ENCODE measurements at regions not wholly inside any gene's neighbourhood (a gene's known extent, or its start where the extent isn't known, plus 50 kb on each side); places are given as distances from the start of the nearest gene placed in this dataset.

DNA sequence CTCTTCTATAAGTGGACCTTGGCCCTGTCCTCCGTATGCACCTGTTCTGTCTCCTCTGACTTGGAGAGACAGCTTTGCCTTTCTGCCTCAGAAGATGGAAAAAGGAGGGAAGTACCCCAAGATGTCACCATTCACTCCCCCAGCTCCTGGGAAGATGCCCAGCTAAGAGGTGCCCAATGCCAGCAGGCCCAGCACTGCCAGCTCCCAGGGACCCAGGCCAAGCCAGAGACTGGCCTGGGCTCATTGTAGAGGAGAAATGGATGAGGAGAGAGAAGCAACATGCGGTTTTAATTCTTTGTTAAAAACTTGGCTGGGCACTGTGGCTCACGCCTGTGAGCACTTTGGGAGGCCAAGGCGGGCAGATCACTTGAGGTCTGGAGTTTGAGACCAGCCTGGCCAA is 111.5 kb upstream of the ZNF507 start:
- no peaks in the 10 kb centered on the region for H3K9me3 ChIP-seq (ENCODE audit: low read length)
- no peak overlapping the region for H3K9ac ChIP-seq (ENCODE audit: low read length)
- no peak for DNase-seq
- no peak overlapping the region for H3K4me2 ChIP-seq (ENCODE audit: low read depth, low read length, poor library complexity, severe bottlenecking)
- H4K20me1 ChIP-seq (ENCODE audit: insufficient read depth, low read depth, low read length) = no peaks in the 10 kb centered on the region
- H3K27me3 ChIP-seq (ENCODE audit: low read length) = no peaks in the 10 kb centered on the region
- H2AFZ ChIP-seq (ENCODE audit: low read length) = no peak overlapping the region
- H3K36me3 ChIP-seq (ENCODE audit: insufficient read depth, low read length) = no peaks in the 10 kb centered on the region
- H3K4me3 ChIP-seq (ENCODE audit: low read length) = no peak overlapping the region
- no peaks in the 10 kb centered on the region for H3K4me1 ChIP-seq (ENCODE audit: low read length)
- no peaks in the 10 kb centered on the region for H3K9me2 ChIP-seq (replicated peaks; ENCODE audit: insufficient read depth, low read length)
- H3K79me2 ChIP-seq (ENCODE audit: low read length) = no peaks in the 10 kb centered on the region
- H3K27ac ChIP-seq (ENCODE audit: low read length) = no peak overlapping the region

DNA sequence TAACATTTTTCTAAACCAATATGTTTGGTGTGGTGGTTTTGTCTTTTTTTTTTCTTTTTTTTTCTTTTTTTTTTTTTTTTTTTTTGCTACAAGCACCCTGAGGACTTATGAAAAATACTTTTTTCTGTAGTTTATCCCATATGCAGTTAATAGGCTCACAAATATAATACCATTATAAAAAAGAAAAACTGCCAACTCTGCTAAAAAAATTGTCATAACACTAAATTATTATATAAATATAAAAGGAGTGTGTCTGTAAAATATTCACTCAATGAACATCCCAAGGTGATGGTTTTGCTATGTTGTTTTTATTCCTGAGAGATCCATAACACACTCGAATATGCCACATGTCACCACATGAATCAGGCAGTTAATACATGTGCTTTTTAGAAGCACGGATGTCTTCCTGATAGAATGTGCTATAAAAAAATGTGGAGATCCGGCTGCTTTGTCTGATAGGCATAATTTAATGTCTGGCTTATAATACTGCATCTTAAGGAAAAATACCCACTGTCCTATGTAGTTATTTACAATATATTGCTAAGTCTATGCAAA is 110.7 kb upstream of the ZNF507 start:
- no peaks in the 10 kb centered on the region for H3K36me3 ChIP-seq (ENCODE audit: insufficient read depth, low read length)

DNA sequence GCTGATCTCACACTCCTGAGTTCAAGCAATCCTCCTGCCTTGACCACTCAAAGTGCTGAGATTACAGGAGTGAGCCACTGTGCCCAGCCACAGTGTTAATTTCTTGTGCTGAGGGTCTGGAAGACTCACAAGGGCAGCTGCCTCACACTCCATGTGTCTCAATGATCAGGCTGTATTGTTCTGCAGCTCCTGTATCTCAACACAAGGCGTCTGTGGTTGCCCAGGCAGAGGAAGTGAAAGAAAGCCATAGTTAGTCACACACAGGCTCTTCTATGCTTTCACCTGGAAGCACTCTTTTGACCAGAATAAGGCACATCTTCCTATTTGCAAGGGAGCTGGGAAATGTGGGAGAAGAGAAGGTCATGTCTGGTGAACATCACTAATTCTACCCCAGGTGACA is 107.3 kb upstream of the ZNF507 start:
- Histone ChIP-seq H3K9me3 (ENCODE audit: low read length) (no peaks in the 10 kb centered on the region), H3K4me2 (ENCODE audit: low read depth, low read length, poor library complexity, severe bottlenecking) (no peak overlapping the region), H3K27me3 (ENCODE audit: low read length) (no peaks in the 10 kb centered on the region), H3K4me1 (ENCODE audit: low read length) (no peaks in the 10 kb centered on the region), H3K27ac (ENCODE audit: low read length) (no peak overlapping the region), H3K9me2 (replicated peaks; ENCODE audit: insufficient read depth, low read length) (no peaks in the 10 kb centered on the region), H3K9ac (ENCODE audit: low read length) (no peak overlapping the region), H3K79me2 (ENCODE audit: low read length) (no peaks in the 10 kb centered on the region), H2AFZ (ENCODE audit: low read length) (no peak overlapping the region), H4K20me1 (ENCODE audit: insufficient read depth, low read depth, low read length) (no peaks in the 10 kb centered on the region), H3K4me3 (ENCODE audit: low read length) (no peak overlapping the region), H3K36me3 (ENCODE audit: insufficient read depth, low read length) (no peaks in the 10 kb centered on the region)
- peak; percentile 73 for DNase-seq

More for the DNA sequence above, 110.7 kb upstream of the ZNF507 start:
- Histone ChIP-seq H3K9me2 (replicated peaks; ENCODE audit: insufficient read depth, low read length) (no peaks in the 10 kb centered on the region), H3K4me3 (ENCODE audit: low read length) (no peak overlapping the region), H3K27me3 (ENCODE audit: low read length) (no peaks in the 10 kb centered on the region), H2AFZ (ENCODE audit: low read length) (no peak overlapping the region), H3K4me2 (ENCODE audit: low read depth, low read length, poor library complexity, severe bottlenecking) (no peak overlapping the region), H4K20me1 (ENCODE audit: insufficient read depth, low read depth, low read length) (no peaks in the 10 kb centered on the region), H3K9ac (ENCODE audit: low read length) (no peak overlapping the region), H3K4me1 (ENCODE audit: low read length) (no peaks in the 10 kb centered on the region), H3K27ac (ENCODE audit: low read length) (no peak overlapping the region), H3K79me2 (ENCODE audit: low read length) (no peaks in the 10 kb centered on the region), H3K9me3 (ENCODE audit: low read length) (no peaks in the 10 kb centered on the region)
- DNase-seq = no peak

DNA sequence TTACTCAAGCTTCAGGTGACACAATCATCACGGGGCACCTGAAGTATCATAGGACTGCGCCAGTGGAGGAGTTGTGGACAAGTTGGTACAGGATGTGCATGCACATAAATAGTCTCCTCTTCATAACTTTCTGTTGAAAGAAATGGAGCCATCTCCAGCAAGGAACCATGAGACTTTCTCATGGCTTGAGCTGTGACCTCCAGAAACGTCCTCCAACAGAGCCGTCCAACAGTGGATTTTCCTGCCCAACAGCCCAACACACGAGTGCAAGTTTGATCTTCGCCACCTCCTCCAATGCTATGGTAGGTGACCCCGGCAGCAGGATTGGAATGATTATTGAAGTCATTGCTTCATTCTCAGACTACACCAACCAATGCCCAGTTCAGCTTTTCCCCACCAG is 105.1 kb upstream of the ZNF507 start:
- Histone ChIP-seq H3K36me3 (ENCODE audit: insufficient read depth, low read length) (no peaks in the 10 kb centered on the region), H3K27me3 (ENCODE audit: low read length) (no peaks in the 10 kb centered on the region), H3K4me2 (ENCODE audit: low read depth, low read length, poor library complexity, severe bottlenecking) (no peak overlapping the region), H3K9me2 (replicated peaks; ENCODE audit: insufficient read depth, low read length) (no peaks in the 10 kb centered on the region), H3K4me3 (ENCODE audit: low read length) (no peak overlapping the region), H3K9ac (ENCODE audit: low read length) (no peak overlapping the region), H2AFZ (ENCODE audit: low read length) (no peak overlapping the region), H3K4me1 (ENCODE audit: low read length) (no peaks in the 10 kb centered on the region), H4K20me1 (ENCODE audit: insufficient read depth, low read depth, low read length) (no peaks in the 10 kb centered on the region), H3K27ac (ENCODE audit: low read length) (no peak overlapping the region), H3K79me2 (ENCODE audit: low read length) (no peaks in the 10 kb centered on the region), H3K9me3 (ENCODE audit: low read length) (no peaks in the 10 kb centered on the region)
- DNase-seq = no peak

DNA sequence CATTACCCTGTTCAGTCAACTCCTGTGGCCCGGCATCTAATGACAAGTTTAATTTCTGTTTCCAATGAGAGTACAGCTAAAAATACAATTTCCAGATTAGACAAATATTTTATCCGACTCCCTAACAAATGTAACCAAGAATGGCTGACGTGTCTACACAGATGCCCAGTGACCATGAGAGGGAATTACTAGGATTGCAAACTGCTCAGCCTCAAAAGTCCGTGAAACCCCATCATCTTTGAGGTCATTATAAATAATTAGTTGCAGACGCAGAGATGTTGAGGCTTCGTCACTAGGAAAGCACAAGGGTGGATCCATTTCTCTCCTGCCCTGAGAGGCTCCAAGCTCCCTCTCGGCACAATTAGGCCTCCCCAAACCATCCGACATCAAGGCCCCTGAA is 104.1 kb upstream of the ZNF507 start:
- no peak overlapping the region for H3K4me3 ChIP-seq (ENCODE audit: low read length)

DNA sequence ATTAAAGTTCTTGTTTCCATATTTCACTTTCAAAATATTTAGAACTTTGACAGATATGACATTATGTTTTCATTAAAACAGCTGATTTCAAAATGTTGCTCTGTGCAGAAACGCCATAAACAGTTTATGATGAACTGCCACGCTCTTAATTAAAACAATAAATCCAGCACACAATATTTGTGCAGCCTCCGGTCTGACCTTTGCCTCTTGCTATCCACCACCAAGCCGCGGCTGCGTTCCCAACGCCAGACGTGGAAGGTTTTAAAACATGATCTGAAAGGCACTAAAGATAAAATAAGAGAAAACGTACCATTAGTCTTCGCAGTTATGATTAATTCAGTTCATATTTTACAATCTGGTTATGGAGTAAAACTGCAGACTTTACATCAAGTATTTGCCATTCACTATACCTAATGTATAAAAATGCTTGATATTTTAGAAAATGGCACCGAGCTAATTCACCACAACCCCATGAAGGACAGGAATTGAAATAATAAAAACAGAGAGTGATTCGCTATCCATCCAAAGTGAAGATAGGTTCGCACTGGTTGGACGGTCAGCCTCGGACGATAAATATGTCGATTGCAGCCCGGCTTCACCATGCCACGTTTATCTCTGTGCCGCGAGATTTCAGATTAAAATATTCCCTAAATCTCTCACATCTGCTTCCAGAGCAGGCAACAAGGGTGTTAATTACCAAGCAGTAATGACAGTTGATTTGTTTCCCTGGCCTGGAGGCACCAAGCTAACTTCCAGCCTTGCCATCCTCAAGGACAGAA is 103.3 kb upstream of the ZNF507 start:
- Histone ChIP-seq H3K27ac (ENCODE audit: low read length) (no peak overlapping the region), H2AFZ (ENCODE audit: low read length) (no peak overlapping the region), H4K20me1 (ENCODE audit: insufficient read depth, low read depth, low read length) (no peaks in the 10 kb centered on the region), H3K4me2 (ENCODE audit: low read depth, low read length, poor library complexity, severe bottlenecking) (no peak overlapping the region), H3K9me2 (replicated peaks; ENCODE audit: insufficient read depth, low read length) (no peaks in the 10 kb centered on the region), H3K4me3 (ENCODE audit: low read length) (no peak overlapping the region), H3K36me3 (ENCODE audit: insufficient read depth, low read length) (no peaks in the 10 kb centered on the region), H3K27me3 (ENCODE audit: low read length) (no peaks in the 10 kb centered on the region), H3K9me3 (ENCODE audit: low read length) (no peaks in the 10 kb centered on the region), H3K79me2 (ENCODE audit: low read length) (no peaks in the 10 kb centered on the region), H3K4me1 (ENCODE audit: low read length) (no peaks in the 10 kb centered on the region), H3K9ac (ENCODE audit: low read length) (no peak overlapping the region)
- no peak for DNase-seq

More for the DNA sequence above, 104.1 kb upstream of the ZNF507 start:
- Histone ChIP-seq H4K20me1 (ENCODE audit: insufficient read depth, low read depth, low read length) (no peaks in the 10 kb centered on the region), H3K9me3 (ENCODE audit: low read length) (no peaks in the 10 kb centered on the region), H3K4me2 (ENCODE audit: low read depth, low read length, poor library complexity, severe bottlenecking) (no peak overlapping the region), H3K79me2 (ENCODE audit: low read length) (no peaks in the 10 kb centered on the region), H3K27ac (ENCODE audit: low read length) (no peak overlapping the region), H3K9ac (ENCODE audit: low read length) (no peak overlapping the region), H3K27me3 (ENCODE audit: low read length) (no peaks in the 10 kb centered on the region), H3K9me2 (replicated peaks; ENCODE audit: insufficient read depth, low read length) (no peaks in the 10 kb centered on the region), H3K4me1 (ENCODE audit: low read length) (no peaks in the 10 kb centered on the region), H3K36me3 (ENCODE audit: insufficient read depth, low read length) (no peaks in the 10 kb centered on the region), H2AFZ (ENCODE audit: low read length) (no peak overlapping the region)
- no peak for DNase-seq

DNA sequence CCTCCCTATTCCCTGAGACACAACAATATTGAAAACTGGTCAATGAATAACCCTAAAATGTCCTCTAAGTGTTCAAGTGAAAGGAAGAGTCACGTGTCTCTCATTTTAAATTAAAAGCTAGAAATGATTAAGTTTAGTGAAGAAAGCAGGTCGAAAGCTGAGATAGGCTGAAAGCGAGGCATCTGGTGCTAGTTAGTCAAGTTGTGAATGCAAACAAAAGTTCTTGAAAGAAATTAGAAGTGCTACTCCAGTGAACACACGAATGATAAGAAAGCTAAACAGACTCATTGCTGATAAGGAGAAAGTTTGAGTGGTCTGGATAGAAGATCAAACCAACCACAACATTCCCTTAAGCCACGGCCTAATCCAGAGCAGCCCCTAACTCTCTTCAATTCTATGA is 99.4 kb upstream of the ZNF507 start:
- DNase-seq = no peak
- H3K36me3 ChIP-seq (ENCODE audit: insufficient read depth, low read length) = no peaks in the 10 kb centered on the region
- H3K9ac ChIP-seq (ENCODE audit: low read length) = no peak overlapping the region
- H3K9me3 ChIP-seq (ENCODE audit: low read length) = no peaks in the 10 kb centered on the region
- no peak overlapping the region for H3K4me2 ChIP-seq (ENCODE audit: low read depth, low read length, poor library complexity, severe bottlenecking)
- H3K79me2 ChIP-seq (ENCODE audit: low read length) = no peaks in the 10 kb centered on the region
- H3K9me2 ChIP-seq (replicated peaks; ENCODE audit: insufficient read depth, low read length) = no peaks in the 10 kb centered on the region
- H3K4me1 ChIP-seq (ENCODE audit: low read length) = no peaks in the 10 kb centered on the region
- no peak overlapping the region for H3K4me3 ChIP-seq (ENCODE audit: low read length)
- no peaks in the 10 kb centered on the region for H4K20me1 ChIP-seq (ENCODE audit: insufficient read depth, low read depth, low read length)
- no peaks in the 10 kb centered on the region for H3K27me3 ChIP-seq (ENCODE audit: low read length)
- H2AFZ ChIP-seq (ENCODE audit: low read length) = no peak overlapping the region
- no peak overlapping the region for H3K27ac ChIP-seq (ENCODE audit: low read length)

DNA sequence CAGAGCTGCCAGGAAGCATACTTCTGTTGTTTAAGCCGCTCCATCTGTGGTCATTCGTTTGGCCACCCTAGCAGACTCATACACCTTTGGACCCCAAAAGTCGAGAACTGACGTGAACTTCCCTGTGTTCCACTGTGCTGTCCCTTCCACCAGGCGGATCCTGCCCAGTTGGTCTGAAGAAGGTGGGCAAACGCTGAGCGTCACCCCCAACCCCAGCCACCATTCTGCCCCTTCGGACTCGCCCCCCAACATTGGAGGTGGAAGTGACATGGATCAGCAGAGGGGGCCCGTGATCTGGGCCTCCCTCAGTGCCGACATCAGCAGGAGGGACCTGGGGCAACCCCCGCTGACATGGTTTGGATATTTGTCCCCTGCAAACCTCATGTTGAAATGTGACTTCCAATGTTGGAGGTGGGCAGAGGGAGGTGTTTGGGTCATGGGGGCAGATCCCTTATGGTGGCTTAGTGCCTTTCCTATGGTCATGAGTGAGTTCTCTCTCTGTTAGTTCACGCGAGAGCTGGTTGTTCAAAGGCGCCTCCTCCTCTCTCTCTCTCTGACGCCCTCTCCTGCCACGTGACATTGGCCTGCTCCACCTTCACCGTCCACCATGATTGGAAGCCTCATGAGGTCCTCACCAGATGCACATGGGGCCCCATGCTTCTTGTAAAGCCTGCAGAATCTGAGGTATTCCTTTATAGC is 93.6 kb upstream of the ZNF507 start:
- H3K9ac ChIP-seq (ENCODE audit: low read length) = no peak overlapping the region
- no peak overlapping the region for H2AFZ ChIP-seq (ENCODE audit: low read length)
- no peaks in the 10 kb centered on the region for H3K4me1 ChIP-seq (ENCODE audit: low read length)
- H3K27ac ChIP-seq (ENCODE audit: low read length) = no peak overlapping the region
- no peaks in the 10 kb centered on the region for H3K36me3 ChIP-seq (ENCODE audit: insufficient read depth, low read length)
- H3K4me3 ChIP-seq (ENCODE audit: low read length) = no peak overlapping the region
- no peaks in the 10 kb centered on the region for H3K79me2 ChIP-seq (ENCODE audit: low read length)
- no peaks in the 10 kb centered on the region for H3K9me2 ChIP-seq (replicated peaks; ENCODE audit: insufficient read depth, low read length)
- H3K4me2 ChIP-seq (ENCODE audit: low read depth, low read length, poor library complexity, severe bottlenecking) = no peak overlapping the region
- H4K20me1 ChIP-seq (ENCODE audit: insufficient read depth, low read depth, low read length) = no peaks in the 10 kb centered on the region
- no peaks in the 10 kb centered on the region for H3K27me3 ChIP-seq (ENCODE audit: low read length)
- no peak for DNase-seq
- no peaks in the 10 kb centered on the region for H3K9me3 ChIP-seq (ENCODE audit: low read length)
